ENCODE measurements at regions not wholly inside any gene's neighbourhood (a gene's known extent, or its start where the extent isn't known, plus 50 kb on each side); places are given as distances from the start of the nearest gene placed in this dataset.
"Not testable (repeated sequence)": the region's sequence is repeated elsewhere in the genome, so short reads cannot be mapped to it uniquely, and the experiment has no call there.

DNA sequence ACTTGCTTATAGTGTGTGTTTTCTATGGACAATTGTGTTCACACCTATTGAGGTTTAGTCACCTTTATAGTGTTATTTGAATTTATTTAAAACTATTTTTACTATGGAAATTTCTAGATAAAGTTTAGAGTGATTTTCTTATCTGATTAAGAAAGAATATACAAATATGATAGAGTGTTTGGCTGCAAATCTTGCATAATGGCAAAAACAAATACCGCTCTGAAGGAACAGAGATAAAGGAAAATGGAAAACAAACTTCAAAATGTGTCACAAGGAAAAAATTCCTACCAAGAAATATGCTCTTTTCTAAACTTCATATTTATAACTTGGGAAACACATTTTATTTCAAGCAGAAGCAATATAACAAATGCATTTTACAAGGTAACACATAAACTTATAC, 423.1 kb downstream of the TOX3 start:
- Histone ChIP-seq H3K4me1 (ENCODE audit: control insufficient read depth, insufficient read depth, low read length, poor library complexity, severe bottlenecking) (no peaks in the 10 kb centered on the region), H3K9me3 (ENCODE audit: control insufficient read depth, low read length) (no peaks in the 10 kb centered on the region), H3K27ac (ENCODE audit: insufficient read depth, low read length, poor library complexity, severe bottlenecking) (no peak overlapping the region), H3K4me3 (ENCODE audit: insufficient read depth, low read depth, low read length, poor library complexity, severe bottlenecking) (no peak overlapping the region), H3K36me3 (ENCODE audit: control insufficient read depth, insufficient read depth, low read length) (no peaks in the 10 kb centered on the region), H3K27me3 (replicated peaks; ENCODE audit: control insufficient read depth, insufficient read depth, low read length, poor library complexity, severe bottlenecking) (no peaks in the 10 kb centered on the region)
- no peak for DNase-seq

DNA sequence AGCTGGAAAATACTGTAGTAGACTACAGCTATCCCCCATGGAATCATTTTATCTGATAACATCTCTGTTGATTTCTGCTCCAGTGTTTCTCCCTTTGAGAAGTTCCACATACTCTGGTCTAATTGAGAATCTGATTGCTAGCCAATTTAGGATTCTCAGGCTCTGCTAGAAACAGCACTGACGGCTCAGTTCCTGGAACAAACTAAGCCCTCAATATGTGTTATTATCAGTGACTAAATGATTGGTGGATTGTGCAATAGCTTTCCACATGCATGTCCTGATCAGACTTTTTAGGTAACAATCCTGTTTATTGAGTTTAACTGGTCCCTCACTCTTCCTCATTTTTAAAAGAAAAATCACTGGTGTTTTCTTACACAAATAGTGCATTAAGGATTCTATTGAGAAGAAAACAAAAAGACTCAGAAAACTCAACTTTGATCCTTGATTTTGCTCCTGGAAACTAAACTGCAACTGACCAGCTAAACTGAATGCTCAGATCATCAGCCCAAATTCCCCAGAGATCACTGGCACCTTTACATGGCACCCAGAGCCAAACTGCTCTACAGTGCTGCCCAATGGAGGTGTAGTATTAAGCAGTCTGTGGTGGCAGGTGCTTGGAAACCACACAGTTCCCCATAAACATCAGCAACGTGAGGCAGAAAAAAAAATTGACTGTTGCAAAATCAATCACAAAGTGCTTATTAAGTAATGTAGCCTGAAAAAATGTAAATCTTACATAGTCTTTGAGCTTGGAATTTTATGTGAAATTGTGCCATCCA, 423.7 kb downstream of the TOX3 start:
- no peak for DNase-seq
- no peaks in the 10 kb centered on the region for H3K4me1 ChIP-seq (ENCODE audit: control insufficient read depth, insufficient read depth, low read length, poor library complexity, severe bottlenecking)
- H3K9me3 ChIP-seq (ENCODE audit: control insufficient read depth, low read length): no peaks in the 10 kb centered on the region
- H3K27ac ChIP-seq (ENCODE audit: insufficient read depth, low read length, poor library complexity, severe bottlenecking): no peak overlapping the region
- no peaks in the 10 kb centered on the region for H3K27me3 ChIP-seq (replicated peaks; ENCODE audit: control insufficient read depth, insufficient read depth, low read length, poor library complexity, severe bottlenecking)
- H3K36me3 ChIP-seq (ENCODE audit: control insufficient read depth, insufficient read depth, low read length): no peaks in the 10 kb centered on the region
- H3K4me3 ChIP-seq (ENCODE audit: insufficient read depth, low read depth, low read length, poor library complexity, severe bottlenecking): no peak overlapping the region

DNA sequence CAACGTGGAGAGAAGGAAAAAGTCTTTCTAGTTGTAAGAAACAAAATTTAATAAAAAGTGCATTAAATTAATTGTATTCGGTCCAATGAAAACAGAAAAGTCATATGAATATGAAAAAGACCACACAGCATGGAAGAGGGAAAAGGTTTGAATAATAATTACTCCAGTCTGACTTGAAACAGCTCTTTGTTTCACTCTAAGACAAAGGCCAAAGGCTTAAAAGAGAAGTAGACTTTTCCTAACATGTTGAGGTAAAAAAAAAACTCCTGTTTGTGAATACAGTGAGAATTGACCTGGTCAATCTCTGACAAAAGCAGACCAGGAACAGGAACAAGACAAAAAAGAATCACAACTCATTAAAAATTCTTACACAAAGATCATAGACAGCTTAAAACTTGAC, 429.8 kb downstream of the TOX3 start:
- Histone ChIP-seq H3K9me3 (ENCODE audit: control insufficient read depth, low read length) (no peaks in the 10 kb centered on the region), H3K4me3 (ENCODE audit: insufficient read depth, low read depth, low read length, poor library complexity, severe bottlenecking) (no peak overlapping the region), H3K27me3 (replicated peaks; ENCODE audit: control insufficient read depth, insufficient read depth, low read length, poor library complexity, severe bottlenecking) (no peaks in the 10 kb centered on the region), H3K36me3 (ENCODE audit: control insufficient read depth, insufficient read depth, low read length) (no peaks in the 10 kb centered on the region), H3K4me1 (ENCODE audit: control insufficient read depth, insufficient read depth, low read length, poor library complexity, severe bottlenecking) (no peaks in the 10 kb centered on the region), H3K27ac (ENCODE audit: insufficient read depth, low read length, poor library complexity, severe bottlenecking) (no peak overlapping the region)
- DNase-seq: no peak

DNA sequence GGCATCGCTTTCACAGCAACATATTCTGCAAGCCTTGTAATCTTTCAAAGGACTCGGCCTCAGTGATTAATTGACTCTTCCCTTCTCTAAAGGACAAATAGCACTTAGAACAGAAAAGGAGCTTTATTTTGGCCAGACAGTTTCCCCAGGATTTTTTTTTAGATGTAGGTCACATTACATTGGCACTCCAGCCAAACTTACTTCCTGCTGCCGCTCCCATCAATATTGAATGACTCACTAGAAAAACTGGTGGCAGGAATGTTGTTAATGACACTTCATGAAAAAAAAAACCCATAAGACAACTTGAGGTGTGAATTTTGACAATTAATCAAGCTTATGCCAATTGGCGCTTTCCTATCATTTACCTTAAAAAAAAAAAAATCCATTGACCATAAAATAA, 432.6 kb downstream of the TOX3 start:
- no peaks in the 10 kb centered on the region for H3K27me3 ChIP-seq (replicated peaks; ENCODE audit: control insufficient read depth, insufficient read depth, low read length, poor library complexity, severe bottlenecking)
- DNase-seq: no peak
- H3K36me3 ChIP-seq (ENCODE audit: control insufficient read depth, insufficient read depth, low read length): no peaks in the 10 kb centered on the region
- H3K27ac ChIP-seq (ENCODE audit: insufficient read depth, low read length, poor library complexity, severe bottlenecking): no peak overlapping the region
- H3K4me1 ChIP-seq (ENCODE audit: control insufficient read depth, insufficient read depth, low read length, poor library complexity, severe bottlenecking): no peaks in the 10 kb centered on the region
- H3K9me3 ChIP-seq (ENCODE audit: control insufficient read depth, low read length): no peaks in the 10 kb centered on the region
- no peak overlapping the region for H3K4me3 ChIP-seq (ENCODE audit: insufficient read depth, low read depth, low read length, poor library complexity, severe bottlenecking)

DNA sequence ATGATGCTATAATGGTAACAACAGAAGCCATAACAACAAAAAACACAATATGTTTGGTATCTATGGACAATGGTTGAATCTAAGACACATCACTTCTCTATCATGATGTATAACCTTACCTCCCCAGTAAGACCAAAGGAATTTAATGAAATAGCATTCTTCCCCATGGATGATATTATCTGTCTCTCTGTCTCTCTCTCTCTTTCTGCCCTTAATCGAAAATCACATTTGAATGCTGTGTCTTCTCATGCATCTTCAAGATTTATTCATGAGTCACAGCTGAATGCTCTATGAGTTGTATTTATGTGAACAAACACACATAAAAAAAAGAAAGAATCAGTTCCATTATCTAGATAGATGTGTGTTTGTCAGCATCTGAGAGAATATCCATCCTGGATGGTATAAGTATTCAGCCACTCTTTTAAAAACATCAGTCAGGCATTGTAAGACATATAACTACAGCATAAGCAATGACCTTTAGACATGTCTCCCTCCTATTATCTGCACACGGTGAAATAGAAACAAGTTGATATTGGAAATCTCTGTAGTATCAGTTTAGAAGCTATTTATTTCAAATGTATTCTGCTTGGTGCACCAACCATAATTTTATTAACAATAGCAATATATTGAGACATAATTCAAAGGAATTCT, 433.3 kb downstream of the TOX3 start:
- DNase-seq: no peak
- H3K9me3 ChIP-seq (ENCODE audit: control insufficient read depth, low read length): no peaks in the 10 kb centered on the region
- H3K4me3 ChIP-seq (ENCODE audit: insufficient read depth, low read depth, low read length, poor library complexity, severe bottlenecking): no peak overlapping the region
- H3K27me3 ChIP-seq (replicated peaks; ENCODE audit: control insufficient read depth, insufficient read depth, low read length, poor library complexity, severe bottlenecking): no peaks in the 10 kb centered on the region
- H3K27ac ChIP-seq (ENCODE audit: insufficient read depth, low read length, poor library complexity, severe bottlenecking): no peak overlapping the region
- H3K4me1 ChIP-seq (ENCODE audit: control insufficient read depth, insufficient read depth, low read length, poor library complexity, severe bottlenecking): no peaks in the 10 kb centered on the region
- no peaks in the 10 kb centered on the region for H3K36me3 ChIP-seq (ENCODE audit: control insufficient read depth, insufficient read depth, low read length)

DNA sequence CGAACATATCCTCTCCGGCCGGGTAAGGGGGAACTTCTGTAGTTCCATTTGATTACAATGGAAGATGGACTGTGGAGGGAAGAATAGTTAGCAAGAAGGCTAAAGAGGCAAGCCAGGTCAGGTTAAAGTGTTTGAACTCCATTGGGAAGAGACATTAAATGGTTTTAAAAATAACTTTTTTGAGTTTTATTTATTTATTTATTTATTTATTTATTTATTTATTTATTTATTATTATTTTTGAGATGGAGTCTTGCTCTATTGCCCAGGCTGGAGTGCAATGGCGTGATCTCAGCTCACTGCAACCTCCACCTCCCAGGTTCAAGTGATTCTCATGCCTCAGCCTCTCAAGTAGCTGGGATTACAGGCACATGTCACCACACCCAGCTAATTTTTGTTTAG, 441.9 kb downstream of the TOX3 start:
- not testable (repeated sequence) for DNase-seq; H3K4me3 ChIP-seq (ENCODE audit: insufficient read depth, low read depth, low read length, poor library complexity, severe bottlenecking); H3K27me3 ChIP-seq (replicated peaks; ENCODE audit: control insufficient read depth, insufficient read depth, low read length, poor library complexity, severe bottlenecking); H3K9me3 ChIP-seq (ENCODE audit: control insufficient read depth, low read length); H3K4me1 ChIP-seq (ENCODE audit: control insufficient read depth, insufficient read depth, low read length, poor library complexity, severe bottlenecking); H3K27ac ChIP-seq (ENCODE audit: insufficient read depth, low read length, poor library complexity, severe bottlenecking); H3K36me3 ChIP-seq (ENCODE audit: control insufficient read depth, insufficient read depth, low read length)

DNA sequence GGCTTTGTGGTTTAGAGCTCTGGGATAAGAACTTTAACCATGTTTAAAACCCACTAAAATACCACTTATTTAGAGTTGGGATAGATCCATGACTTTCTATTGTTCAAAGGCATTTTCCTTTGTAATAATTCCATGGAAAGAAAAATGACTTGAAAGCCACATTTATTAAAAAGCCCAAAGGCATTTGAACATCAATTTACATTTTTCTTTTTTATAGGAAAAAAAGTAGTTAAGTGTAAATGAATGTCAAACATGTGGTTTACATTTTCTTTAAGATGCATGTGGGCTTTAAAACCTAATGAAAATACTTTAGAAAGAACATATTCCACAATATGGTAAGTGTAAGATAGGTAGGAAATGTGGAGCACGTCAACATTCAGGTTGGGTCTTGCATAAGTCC, 443.2 kb downstream of the TOX3 start:
- DNase-seq: no peak
- Histone ChIP-seq H3K27me3 (replicated peaks; ENCODE audit: control insufficient read depth, insufficient read depth, low read length, poor library complexity, severe bottlenecking) (no peaks in the 10 kb centered on the region), H3K4me3 (ENCODE audit: insufficient read depth, low read depth, low read length, poor library complexity, severe bottlenecking) (no peak overlapping the region)

DNA sequence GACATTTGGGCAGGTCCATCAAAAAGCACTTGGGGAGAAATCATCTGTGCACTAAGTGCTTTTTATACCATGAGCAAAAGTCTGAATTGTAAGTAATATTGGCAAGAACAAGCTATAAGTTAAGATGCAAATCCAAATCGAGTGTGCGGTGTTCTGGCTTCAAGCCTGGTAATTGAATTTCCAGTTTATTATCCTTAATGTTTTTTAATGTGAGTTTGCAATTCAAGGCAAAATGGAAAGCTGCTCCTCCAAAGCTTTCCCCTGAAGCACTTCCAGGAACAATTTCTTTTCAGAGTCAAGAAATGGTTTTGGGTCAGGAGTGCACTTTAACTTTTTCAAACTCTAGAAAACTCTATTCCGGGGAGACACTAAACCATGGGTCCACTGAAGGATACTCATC, 445.7 kb downstream of the TOX3 start:
- Histone ChIP-seq H3K9me3 (ENCODE audit: control insufficient read depth, low read length) (no peaks in the 10 kb centered on the region), H3K4me1 (ENCODE audit: control insufficient read depth, insufficient read depth, low read length, poor library complexity, severe bottlenecking) (no peaks in the 10 kb centered on the region), H3K27me3 (replicated peaks; ENCODE audit: control insufficient read depth, insufficient read depth, low read length, poor library complexity, severe bottlenecking) (no peaks in the 10 kb centered on the region), H3K36me3 (ENCODE audit: control insufficient read depth, insufficient read depth, low read length) (no peaks in the 10 kb centered on the region), H3K27ac (ENCODE audit: insufficient read depth, low read length, poor library complexity, severe bottlenecking) (no peak overlapping the region), H3K4me3 (ENCODE audit: insufficient read depth, low read depth, low read length, poor library complexity, severe bottlenecking) (no peak overlapping the region)
- no peak for DNase-seq

More for the DNA sequence above, 443.2 kb downstream of the TOX3 start:
- Histone ChIP-seq H3K27ac (ENCODE audit: insufficient read depth, low read length, poor library complexity, severe bottlenecking) (no peak overlapping the region), H3K9me3 (ENCODE audit: control insufficient read depth, low read length) (no peaks in the 10 kb centered on the region), H3K36me3 (ENCODE audit: control insufficient read depth, insufficient read depth, low read length) (no peaks in the 10 kb centered on the region), H3K4me1 (ENCODE audit: control insufficient read depth, insufficient read depth, low read length, poor library complexity, severe bottlenecking) (no peaks in the 10 kb centered on the region)

DNA sequence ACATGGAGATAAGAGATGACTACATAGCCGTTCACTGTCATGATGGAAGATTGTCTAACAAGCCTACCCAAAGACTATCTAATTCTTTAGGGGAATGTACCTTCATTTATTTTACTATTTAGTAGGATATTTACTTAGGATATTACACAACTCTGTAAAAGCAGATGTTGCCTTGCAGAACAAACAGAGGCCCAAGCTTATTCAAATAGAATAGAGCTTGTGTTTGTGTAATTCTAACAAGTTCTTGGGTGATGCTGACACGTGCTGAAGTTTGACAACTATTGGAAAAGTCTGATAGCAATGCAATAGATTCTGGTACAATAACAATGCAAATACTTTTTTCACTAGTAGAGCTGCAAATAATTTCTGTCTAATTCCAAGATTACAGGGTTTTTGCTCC, 447.6 kb downstream of the TOX3 start:
- no peak overlapping the region for H3K4me3 ChIP-seq (ENCODE audit: insufficient read depth, low read depth, low read length, poor library complexity, severe bottlenecking)
- H3K27me3 ChIP-seq (replicated peaks; ENCODE audit: control insufficient read depth, insufficient read depth, low read length, poor library complexity, severe bottlenecking): no peaks in the 10 kb centered on the region
- H3K36me3 ChIP-seq (ENCODE audit: control insufficient read depth, insufficient read depth, low read length): no peaks in the 10 kb centered on the region
- no peaks in the 10 kb centered on the region for H3K4me1 ChIP-seq (ENCODE audit: control insufficient read depth, insufficient read depth, low read length, poor library complexity, severe bottlenecking)
- H3K27ac ChIP-seq (ENCODE audit: insufficient read depth, low read length, poor library complexity, severe bottlenecking): no peak overlapping the region
- no peaks in the 10 kb centered on the region for H3K9me3 ChIP-seq (ENCODE audit: control insufficient read depth, low read length)
- DNase-seq: no peak

DNA sequence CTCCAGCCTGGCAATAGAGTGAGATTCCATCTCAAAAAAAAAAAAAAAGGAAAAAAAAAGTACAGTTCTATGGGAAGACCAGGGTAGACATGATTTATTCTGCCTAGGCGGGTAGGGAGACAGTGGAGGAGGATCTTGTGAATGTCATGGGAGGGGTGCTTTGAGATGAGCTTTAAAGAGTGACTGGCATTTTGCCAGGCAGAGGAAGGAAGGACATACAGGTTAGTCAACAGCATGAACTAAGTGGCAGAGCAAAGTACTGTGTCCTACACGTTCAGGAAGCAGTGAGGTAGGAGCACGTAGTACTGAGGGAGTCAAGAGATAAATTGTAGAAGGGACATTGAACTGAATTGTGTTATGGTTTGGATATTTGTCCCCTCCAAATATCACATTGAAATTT, 451.5 kb downstream of the TOX3 start:
- H3K27ac ChIP-seq (ENCODE audit: insufficient read depth, low read length, poor library complexity, severe bottlenecking): no peak overlapping the region
- H3K27me3 ChIP-seq (replicated peaks; ENCODE audit: control insufficient read depth, insufficient read depth, low read length, poor library complexity, severe bottlenecking): no peaks in the 10 kb centered on the region
- no peaks in the 10 kb centered on the region for H3K4me1 ChIP-seq (ENCODE audit: control insufficient read depth, insufficient read depth, low read length, poor library complexity, severe bottlenecking)
- H3K4me3 ChIP-seq (ENCODE audit: insufficient read depth, low read depth, low read length, poor library complexity, severe bottlenecking): no peak overlapping the region
- no peaks in the 10 kb centered on the region for H3K36me3 ChIP-seq (ENCODE audit: control insufficient read depth, insufficient read depth, low read length)
- no peak for DNase-seq
- no peaks in the 10 kb centered on the region for H3K9me3 ChIP-seq (ENCODE audit: control insufficient read depth, low read length)

Data from effector memory CD4-positive, alpha-beta T cell (primary cell).